Renal pelvis (tissue), 1 donor: ENCODE measurements at regions not wholly inside any gene's neighbourhood (a gene's known extent, or its start where the extent isn't known, plus 50 kb on each side); places are given as distances from the start of the nearest gene placed in this dataset.

Experiments used
- DNase-seq: peaks from one replicate; pipeline ENCODE4 v3.0.0-alpha.2; 2013

DNA sequence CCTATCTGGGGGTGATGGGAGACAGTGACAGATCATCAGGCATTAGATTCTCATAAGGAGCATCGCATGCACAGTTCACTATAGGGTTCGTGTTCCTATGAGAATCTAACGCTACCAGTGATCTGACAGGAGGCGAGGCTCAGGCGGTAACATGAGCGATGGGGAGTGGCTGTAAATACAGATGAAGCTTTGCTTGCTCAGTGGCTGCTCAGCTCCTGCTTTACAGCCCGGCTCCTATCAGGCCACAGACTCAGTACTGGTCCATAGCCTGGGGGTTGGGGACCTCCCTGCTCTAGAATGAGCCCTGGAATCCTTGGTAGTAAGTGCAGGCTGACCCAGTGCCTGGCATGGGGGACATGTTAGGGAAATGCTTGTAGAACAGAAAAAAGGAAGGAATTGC, 426.0 kb downstream of the TYW1 start:
- no peak for DNase-seq

DNA sequence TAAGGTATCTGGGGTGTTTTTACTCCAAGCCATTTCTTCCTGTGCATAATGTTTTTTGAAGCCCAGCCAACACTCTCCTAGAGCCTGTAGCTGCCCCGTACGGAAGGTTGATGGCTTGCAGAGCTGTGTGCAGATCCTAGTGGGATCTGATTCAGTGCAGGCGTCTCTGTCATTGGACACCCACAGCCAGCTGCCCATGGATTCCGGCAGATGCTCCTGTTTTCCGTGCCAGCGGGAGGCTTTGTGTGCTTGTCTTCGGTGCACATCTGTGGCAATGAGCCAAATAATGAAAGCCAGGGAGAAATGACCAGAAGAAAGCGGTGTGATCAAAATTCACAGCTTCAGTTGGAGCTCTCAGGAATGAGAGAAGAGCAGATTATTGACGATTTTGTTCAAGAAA, 426.4 kb downstream of the TYW1 start:
- no peak for DNase-seq

- DNase-seq = no peak
These were observed 430.0 kb downstream of the TYW1 start for GRCh38 chr7:67426654-67427053.

GRCh38 chr7:67429735-67430134, 433.1 kb downstream of the TYW1 start:
- DNase-seq = no peak

DNA sequence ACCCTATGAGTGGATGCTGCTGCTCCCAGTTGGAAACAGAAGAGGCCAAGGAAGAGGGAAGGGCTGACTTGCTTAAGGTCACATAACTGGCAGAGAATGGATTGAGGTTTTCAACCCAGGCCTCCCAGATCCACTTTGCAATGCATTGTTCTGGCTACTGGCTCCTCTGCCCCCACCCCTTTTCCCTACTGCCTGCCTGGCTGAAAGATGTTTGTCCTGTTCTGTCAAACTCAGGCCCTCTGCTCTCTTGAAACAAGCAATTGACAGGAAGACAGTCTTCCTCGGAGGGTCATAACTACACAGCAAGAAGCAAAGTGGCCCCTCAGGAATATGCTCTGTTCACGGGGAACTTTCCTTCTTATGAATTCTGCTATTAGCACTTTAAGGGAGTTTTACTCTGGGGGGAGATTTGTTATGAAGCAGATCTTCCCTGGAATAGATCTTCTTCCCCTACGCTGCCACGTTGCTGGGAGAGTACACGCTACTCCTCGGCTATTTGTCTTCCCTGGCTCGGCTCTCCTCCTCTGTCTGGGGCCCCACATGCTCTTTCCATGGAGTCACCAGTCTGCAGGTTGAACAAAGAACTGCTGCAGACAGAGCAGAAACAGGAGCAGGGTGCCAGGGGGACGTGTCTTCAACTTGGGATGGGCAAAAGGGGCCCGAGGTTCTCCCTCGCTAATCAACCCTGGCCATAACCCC, 436.1 kb downstream of the TYW1 start:
- no peak for DNase-seq

GRCh38 chr7:67435894-67436535, 439.4 kb downstream of the TYW1 start:
- DNase-seq = no peak

- no peak for DNase-seq
These were observed 441.7 kb downstream of the TYW1 start for GRCh38 chr7:67438198-67438882.

- DNase-seq = no peak
These were observed 442.4 kb downstream of the TYW1 start for GRCh38 chr7:67438913-67439505.

GRCh38 chr7:67440321-67440720, 443.7 kb downstream of the TYW1 start:
- no peak for DNase-seq

- DNase-seq = no peak
These were observed 449.1 kb downstream of the TYW1 start for GRCh38 chr7:67445728-67446127.

GRCh38 chr7:67447297-67447696, 450.7 kb downstream of the TYW1 start:
- no peak for DNase-seq

DNA sequence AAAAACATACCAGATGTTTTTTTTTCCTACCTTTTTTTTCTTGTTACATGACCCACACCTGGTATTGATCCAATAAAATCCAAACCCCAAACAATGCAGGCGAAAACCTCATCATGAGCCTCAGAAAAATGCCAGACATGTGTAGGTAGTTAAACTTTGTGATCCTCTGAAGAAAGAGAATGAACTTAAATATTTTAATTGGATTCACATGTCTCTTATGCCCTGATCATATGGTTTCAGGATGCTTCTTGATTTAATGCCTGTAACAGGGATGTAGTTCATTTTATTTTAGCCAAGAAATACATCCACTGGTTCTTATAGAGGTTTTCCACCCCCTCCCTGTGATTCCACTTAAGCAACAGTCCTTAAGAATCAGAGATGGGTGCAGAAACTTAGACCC, 451.6 kb downstream of the TYW1 start:
- DNase-seq = no peak

DNA sequence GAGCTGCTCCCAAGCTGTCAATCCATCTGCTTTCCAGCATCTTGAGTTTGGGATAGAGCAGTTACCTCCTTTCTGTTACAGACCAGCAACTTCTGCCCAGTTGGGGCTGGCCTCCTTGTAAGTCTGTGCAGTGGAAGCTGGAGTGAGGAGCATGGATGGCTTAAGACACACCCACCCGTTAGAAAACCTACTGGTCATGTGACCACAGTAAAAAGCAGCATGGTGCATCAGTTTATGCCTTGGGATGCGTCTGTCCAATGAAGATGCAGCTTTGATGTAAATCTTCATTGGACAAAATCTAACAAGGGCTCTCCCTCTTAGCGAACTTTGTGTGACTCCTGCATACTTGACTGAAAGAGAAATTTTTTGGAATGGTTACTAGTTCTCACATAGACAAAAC, 453.5 kb downstream of the TYW1 start:
- no peak for DNase-seq

GRCh38 chr7:67451306-67451705, 454.7 kb downstream of the TYW1 start:
- no peak for DNase-seq

GRCh38 chr7:67452516-67453026, 455.9 kb downstream of the TYW1 start:
- no peak for DNase-seq

DNA sequence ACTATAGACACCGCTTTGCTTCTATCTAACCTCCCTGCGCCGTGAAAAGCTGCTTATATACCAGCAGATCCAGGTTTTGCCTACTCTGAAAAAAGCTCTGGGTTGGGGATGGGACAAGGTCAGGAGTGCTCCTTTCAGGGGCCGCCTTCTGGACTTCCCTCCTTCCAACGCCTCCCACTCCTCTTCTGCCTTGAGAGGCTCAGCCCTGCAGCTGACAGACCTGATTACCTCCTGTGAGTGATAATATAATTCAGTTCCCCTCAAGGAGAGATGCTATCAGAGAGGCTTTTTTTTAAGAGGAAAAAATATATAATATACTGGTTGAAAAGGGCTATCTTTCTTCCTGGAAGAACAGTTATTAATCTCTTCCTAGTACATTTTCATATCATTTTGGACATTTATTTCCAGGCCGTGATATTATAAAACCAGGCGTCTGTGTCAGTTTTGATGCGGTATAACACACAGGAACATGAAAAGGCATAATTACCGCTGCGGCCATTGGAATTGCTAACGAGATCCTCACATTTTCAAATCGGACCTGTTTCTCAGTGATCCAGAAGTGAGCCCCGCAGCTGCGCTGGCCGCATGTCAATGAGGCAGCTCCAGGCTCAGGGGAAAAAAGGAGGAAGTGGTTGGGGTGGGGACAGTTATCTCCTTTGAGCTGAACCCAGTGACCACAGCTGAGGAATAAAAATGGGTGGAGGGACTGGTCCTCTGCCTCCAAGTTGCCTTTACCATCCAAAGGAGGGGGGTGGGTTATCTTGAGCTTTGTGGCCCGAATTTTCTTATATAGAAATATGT, 457.1 kb downstream of the TYW1 start:
- DNase-seq = no peak

DNA sequence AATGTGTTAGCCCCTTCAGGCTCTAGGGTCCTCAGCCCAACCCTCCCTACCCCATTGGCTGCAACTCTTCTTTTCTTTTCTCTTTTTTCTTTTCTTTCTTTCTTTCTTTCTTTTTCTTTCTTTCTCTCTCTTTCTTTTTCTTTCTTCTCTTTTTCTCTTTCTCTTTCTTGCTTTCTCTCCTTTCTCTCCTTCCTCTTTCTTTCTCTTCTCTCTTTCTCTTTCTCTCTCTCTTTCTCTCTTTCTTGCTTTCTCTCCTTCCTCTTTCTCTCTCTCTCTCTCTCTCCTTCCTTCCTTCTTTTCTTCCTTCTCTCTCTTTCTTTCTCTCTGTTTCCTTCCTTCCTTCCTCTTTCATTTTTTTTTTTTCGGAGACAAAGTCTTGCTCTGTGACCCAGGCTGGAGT, 458.9 kb downstream of the TYW1 start:
- no peak for DNase-seq

- peak; percentile 88 for DNase-seq
These were observed 466.2 kb downstream of the TYW1 start for GRCh38 chr7:67462781-67463191.

DNA sequence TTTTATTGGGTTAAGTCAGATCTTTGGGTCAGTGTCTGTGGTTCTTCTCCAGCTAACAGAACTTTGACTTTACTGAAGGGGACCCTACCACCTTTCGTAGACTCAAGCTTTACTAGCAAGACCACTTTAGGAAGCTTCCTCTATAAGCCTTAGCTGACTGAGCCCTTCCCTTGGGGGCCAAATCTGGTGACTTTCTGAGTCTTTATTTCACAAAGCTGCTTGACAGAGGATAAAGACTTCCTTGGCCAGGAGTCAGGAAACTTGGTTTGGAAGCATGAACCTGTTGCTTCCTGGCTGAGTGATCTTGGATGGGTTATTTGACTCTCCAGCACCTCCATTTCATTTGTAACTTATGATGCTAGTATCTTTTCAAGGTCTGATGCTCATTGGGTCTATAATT, 466.7 kb downstream of the TYW1 start:
- DNase-seq = no peak

DNA sequence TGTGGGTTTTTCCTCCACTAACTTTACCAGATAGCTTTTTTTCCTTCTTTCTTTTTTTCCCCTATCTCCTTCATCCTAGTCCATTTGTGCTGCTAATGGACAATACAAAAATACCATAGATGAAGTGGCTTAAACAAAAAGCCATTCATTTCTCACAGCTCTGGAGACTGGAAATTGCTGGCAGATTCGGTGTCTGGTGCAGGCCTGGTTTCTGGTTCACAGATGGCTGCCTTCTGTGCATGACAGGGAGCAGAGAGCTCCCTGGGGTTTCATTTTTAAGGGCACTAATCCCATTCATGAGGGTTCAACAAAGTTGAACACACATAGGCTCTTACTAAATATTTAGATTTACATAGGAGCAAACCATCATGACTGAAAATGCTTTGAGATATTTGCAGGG, 467.4 kb downstream of the TYW1 start:
- no peak for DNase-seq

DNA sequence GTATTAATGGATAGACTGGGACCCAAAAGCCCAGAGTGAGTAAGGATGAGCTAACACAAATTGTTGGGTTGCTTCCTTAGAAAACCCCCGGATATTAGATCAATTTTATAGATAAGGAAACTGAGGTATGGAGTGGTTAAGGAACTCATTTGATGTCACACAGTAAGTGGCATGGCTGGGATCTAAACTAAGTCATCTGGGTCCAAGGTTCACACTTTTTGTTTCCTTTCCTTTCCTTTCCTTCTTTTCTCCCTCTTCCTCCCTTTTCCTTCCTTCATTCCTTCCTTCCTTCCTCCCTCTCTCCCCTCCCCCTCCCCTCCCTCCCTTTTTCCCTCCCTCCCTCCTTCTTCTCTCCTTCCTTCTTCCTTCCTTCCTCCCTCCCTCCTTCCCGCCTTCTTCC, 469.5 kb downstream of the TYW1 start:
- no peak for DNase-seq

DNA sequence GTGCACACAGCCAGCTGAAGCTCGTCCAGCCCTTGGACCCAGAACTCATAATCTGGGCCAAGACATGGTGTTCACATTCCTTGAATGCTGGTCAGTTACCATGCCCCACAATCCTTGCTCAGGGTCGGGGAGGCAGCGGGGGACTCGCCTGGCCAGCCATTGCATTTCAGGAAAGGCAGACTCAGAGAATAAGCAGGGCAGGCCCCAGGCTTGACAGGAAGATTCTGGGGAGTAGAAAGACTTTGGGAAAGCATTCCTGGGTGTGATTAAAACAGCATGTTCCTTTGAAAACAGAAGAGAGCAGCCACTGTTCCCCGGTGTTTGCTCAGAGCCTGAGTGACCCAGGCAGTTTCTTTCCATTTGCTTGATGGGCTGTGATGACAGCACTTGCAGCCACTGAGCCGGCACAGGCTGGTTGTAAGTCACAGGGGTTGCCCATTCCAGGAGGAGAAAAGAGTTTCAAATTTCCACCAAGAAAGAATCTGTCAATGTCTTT, 473.7 kb downstream of the TYW1 start:
- peak; percentile 73 for DNase-seq
